Naive thymus-derived CD8-positive, alpha-beta T cell (primary cell): ENCODE measurements at regions not wholly inside any gene's neighbourhood (a gene's known extent, or its start where the extent isn't known, plus 50 kb on each side); places are given as distances from the start of the nearest gene placed in this dataset.

Source experiments
- ATAC-seq, 2 donors: fragments of 150-1000 bp; cut with Tn5 transposase in 1 of 2; sonication (Bioruptor Pico), chemical (Tn5 transposase) in 1 of 2; 1 replicate in 1 of 2; 2 replicates in 1 of 2; pipeline ENCODE4 v1.10.0; 2021; ENCODE audit warnings: mild to moderate bottlenecking in 2 of 2, moderate library complexity in 2 of 2
- POLR2A ChIA-PET: fragments of 350-600 bp; sonication (Branson Sonifier 250); formaldehyde crosslinking; loops from one replicate; lab custom pipeline; 2021; ENCODE audit warnings: antibody characterized with exemption; lab: Charles Lee
- DNase-seq, 10 donors: peaks; one replicate each; pipeline versions ENCODE4 v3.0.0 to v3.0.0-alpha.2; 2020 to 2022
- H3K27ac Mint-ChIP-seq, 10 donors: one replicate each; pipeline ENCODE4 v1.8.0; 2020 to 2022; ENCODE audit warnings: mild to moderate bottlenecking in 10 of 10, mixed read lengths in 10 of 10, moderate library complexity in 4 of 10, inconsistent platforms in 1 of 10
- H3K27me3 Mint-ChIP-seq, 5 donors: one replicate each; pipeline ENCODE4 v1.8.0; 2021 to 2022; ENCODE audit warnings: mixed read lengths in 5 of 5
- H3K36me3 Mint-ChIP-seq, 3 donors: one replicate each; pipeline ENCODE4 v1.8.0; 2020 to 2022; ENCODE audit warnings: mixed read lengths in 3 of 3, mild to moderate bottlenecking in 2 of 3, inconsistent platforms in 1 of 3
- H3K4me1 Mint-ChIP-seq, 4 donors: one replicate each; pipeline ENCODE4 v1.8.0; 2021 to 2022; ENCODE audit warnings: mixed read lengths in 4 of 4
- H3K4me3 Mint-ChIP-seq, 10 donors: one replicate each; pipeline ENCODE4 v1.8.0; 2020 to 2022; ENCODE audit warnings: mild to moderate bottlenecking in 10 of 10, mixed read lengths in 10 of 10, moderate library complexity in 6 of 10, inconsistent platforms in 1 of 10
- H3K9me3 Mint-ChIP-seq, 9 donors: one replicate each; pipeline ENCODE4 v1.8.0; 2020 to 2022; ENCODE audit warnings: mixed read lengths in 9 of 9, mild to moderate bottlenecking in 3 of 9, inconsistent platforms in 1 of 9, moderate library complexity in 1 of 9

DNA sequence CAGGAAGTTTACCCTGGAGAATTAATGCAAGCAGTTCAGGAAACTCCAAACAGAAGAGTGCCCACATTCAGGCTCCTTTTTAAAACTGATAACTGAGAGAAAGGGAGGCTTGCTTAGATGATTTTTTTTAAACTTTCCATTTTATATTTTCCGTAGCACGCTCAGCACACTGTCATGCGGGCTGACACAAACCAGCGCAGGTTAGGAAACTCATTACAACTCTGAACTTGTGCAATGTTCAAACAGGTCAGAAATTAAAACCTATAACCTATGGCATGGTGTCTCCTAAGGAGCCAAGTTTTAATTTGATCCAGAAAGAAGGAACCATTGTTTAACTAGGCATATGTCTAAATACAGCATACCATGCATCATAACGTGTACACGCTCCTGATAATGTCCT, 117.7 kb upstream of the SMIM21 start:
- ATAC-seq (no peak), DNase-seq (no peak)
- H3K4me1 Mint-ChIP-seq, result no peaks in the 10 kb centered on the region
- H3K9me3 Mint-ChIP-seq, result no peaks in the 10 kb centered on the region
- peaks cover 14 to 37% (median 24%) of the 10 kb centered on the region in 5 donors for H3K27me3 Mint-ChIP-seq
- no peak overlapping the region for H3K27ac Mint-ChIP-seq
- H3K4me3 Mint-ChIP-seq, result no peak overlapping the region
- POLR2A ChIA-PET, result no interaction called here
- H3K36me3 Mint-ChIP-seq, result peaks cover 0 to 3% (median 0%) of the 10 kb centered on the region in 3 donors

DNA sequence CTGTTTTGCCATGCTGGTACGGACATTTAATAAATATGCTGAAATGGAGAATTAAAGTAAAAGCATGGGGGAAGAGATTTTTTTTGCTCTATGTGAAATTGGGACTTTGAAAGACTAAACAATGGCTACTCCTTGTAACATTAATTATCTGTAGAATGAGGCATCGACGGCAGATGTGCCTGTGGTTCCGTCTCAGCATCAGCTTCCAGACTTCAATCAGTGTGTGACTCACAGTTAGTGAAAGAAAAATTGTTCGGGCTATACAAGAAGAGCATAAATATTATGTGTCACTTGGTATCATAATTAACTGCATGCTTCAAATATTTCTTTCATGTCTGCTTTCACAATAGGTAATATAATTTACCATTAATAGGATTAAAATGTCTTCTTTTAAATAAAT, 117.0 kb upstream of the SMIM21 start:
- Mint-ChIP-seq H3K27ac (no peak overlapping the region), H3K36me3 (peaks cover 0 to 3% (median 0%) of the 10 kb centered on the region in 3 donors), H3K27me3 (peaks cover 11 to 37% (median 23%) of the 10 kb centered on the region in 5 donors), H3K4me3 (no peak overlapping the region), H3K9me3 (no peaks in the 10 kb centered on the region), H3K4me1 (no peaks in the 10 kb centered on the region)
- POLR2A ChIA-PET, result no interaction called here
- DNase-seq, result no peak
- no peak for ATAC-seq

DNA sequence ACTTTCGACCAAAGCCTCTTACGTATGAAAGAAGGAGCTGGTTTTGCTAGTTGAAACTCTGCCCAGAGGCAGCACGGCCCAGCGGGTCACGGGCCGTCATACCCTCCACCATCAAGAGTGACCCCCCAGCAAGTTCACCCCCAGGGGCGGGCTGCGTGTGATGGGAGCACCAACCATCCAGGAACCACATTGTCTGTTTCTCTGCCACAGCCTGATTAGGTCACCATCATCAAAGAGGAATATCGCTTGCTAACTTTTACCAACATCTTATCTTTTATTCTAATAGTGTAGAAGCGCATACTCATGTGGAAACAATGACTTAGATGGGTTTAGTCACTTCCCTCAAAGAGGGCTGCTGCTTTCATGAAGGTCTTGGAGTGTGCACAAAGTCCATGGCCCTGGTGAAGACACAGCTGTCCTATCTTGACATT, 116.6 kb upstream of the SMIM21 start:
- H3K27me3 Mint-ChIP-seq, result peaks cover 9 to 37% (median 21%) of the 10 kb centered on the region in 5 donors
- H3K9me3 Mint-ChIP-seq, result no peaks in the 10 kb centered on the region
- POLR2A ChIA-PET, result no interaction called here
- DNase-seq (no peak), ATAC-seq (no peak)
- H3K4me3 Mint-ChIP-seq, result no peak overlapping the region
- peaks cover 0 to 3% (median 0%) of the 10 kb centered on the region in 3 donors for H3K36me3 Mint-ChIP-seq
- no peaks in the 10 kb centered on the region for H3K4me1 Mint-ChIP-seq
- no peak overlapping the region for H3K27ac Mint-ChIP-seq

DNA sequence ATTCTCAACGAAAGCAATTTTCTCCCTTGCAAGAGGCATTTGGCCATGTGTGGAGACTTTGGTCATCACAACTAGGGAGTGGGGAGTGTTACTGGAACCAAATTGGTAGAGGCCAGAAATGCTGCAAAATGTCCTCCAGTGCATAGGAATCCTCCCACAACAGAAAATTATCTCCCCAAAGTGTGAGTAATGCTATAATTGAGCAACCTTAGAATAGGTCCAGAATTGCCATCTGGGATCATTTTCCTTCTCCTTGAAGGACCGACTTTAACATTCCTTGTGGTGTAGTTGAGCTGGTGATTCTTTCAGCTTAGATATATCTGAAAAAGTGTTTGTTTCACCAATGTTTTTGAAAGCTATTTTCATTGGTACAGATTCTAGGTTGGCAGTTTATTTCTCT, 111.2 kb upstream of the SMIM21 start:
- Mint-ChIP-seq H3K36me3 (no peaks in the 10 kb centered on the region), H3K9me3 (no peaks in the 10 kb centered on the region), H3K27ac (no peak overlapping the region), H3K4me1 (no peaks in the 10 kb centered on the region), H3K27me3 (peaks cover 3 to 32% (median 13%) of the 10 kb centered on the region in 5 donors), H3K4me3 (no peak overlapping the region)
- POLR2A ChIA-PET, result no interaction called here
- DNase-seq (no peak), ATAC-seq (no peak)

- no peak overlapping the region for H3K4me3 Mint-ChIP-seq
- POLR2A ChIA-PET, result no interaction called here
- no peak overlapping the region for H3K27ac Mint-ChIP-seq
- no peaks in the 10 kb centered on the region for H3K36me3 Mint-ChIP-seq
- H3K4me1 Mint-ChIP-seq, result peaks cover 0 to 2% (median 0%) of the 10 kb centered on the region in 4 donors
- H3K9me3 Mint-ChIP-seq, result no peaks in the 10 kb centered on the region
- peaks cover 0 to 11% (median 7%) of the 10 kb centered on the region in 5 donors for H3K27me3 Mint-ChIP-seq
- DNase-seq, result no peak
- no peak for ATAC-seq
These were observed 106.4 kb upstream of the SMIM21 start for GRCh38 chr18:75533950-75534349.

DNA sequence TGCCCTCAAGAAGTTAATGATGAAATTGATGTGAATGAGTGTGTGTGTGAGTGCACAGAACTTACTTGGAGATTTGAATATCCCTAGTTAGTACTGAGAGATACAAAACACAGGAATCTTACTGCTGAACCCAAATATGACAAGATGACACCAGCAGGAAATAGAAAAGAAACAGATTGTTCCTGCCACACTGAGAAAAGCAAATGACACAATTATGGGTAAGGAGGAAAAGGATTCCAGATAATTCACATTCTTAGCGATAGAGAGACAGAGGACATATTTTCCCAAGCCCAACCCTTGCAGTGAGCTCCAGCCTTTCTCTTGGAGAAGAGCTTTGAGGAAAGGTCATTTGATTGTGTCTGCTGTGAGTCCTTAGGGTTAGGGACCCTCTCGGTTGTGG, 105.7 kb upstream of the SMIM21 start:
- peaks cover 0 to 2% (median 0%) of the 10 kb centered on the region in 4 donors for H3K4me1 Mint-ChIP-seq
- no peak overlapping the region for H3K4me3 Mint-ChIP-seq
- H3K27me3 Mint-ChIP-seq, result peaks cover 0 to 11% (median 8%) of the 10 kb centered on the region in 5 donors
- H3K36me3 Mint-ChIP-seq, result no peaks in the 10 kb centered on the region
- POLR2A ChIA-PET, result no interaction called here
- no peak overlapping the region for H3K27ac Mint-ChIP-seq
- ATAC-seq, result no peak
- no peak for DNase-seq
- H3K9me3 Mint-ChIP-seq, result no peaks in the 10 kb centered on the region

- H3K9me3 Mint-ChIP-seq, result no peaks in the 10 kb centered on the region
- no peak overlapping the region for H3K27ac Mint-ChIP-seq
These were observed 104.5 kb upstream of the SMIM21 start for GRCh38 chr18:75531851-75532459.

GRCh38 chr18:75531212-75531850, 103.8 kb upstream of the SMIM21 start:
- POLR2A ChIA-PET, result no interaction called here
- Mint-ChIP-seq H3K27me3 (peaks cover 0 to 22% (median 12%) of the 10 kb centered on the region in 5 donors), H3K4me3 (no peak overlapping the region), H3K9me3 (no peaks in the 10 kb centered on the region), H3K27ac (no peak overlapping the region), H3K36me3 (no peaks in the 10 kb centered on the region), H3K4me1 (peaks cover 0 to 2% (median 0%) of the 10 kb centered on the region in 4 donors)
- DNase-seq (no peak), ATAC-seq (no peak)

More at GRCh38 chr18:75531851-75532459, 104.5 kb upstream of the SMIM21 start:
- Mint-ChIP-seq H3K4me3 (no peak overlapping the region), H3K36me3 (no peaks in the 10 kb centered on the region), H3K27me3 (peaks cover 0 to 16% (median 11%) of the 10 kb centered on the region in 5 donors), H3K4me1 (peaks cover 0 to 2% (median 0%) of the 10 kb centered on the region in 4 donors)
- ATAC-seq, result no peak
- DNase-seq, result no peak
- POLR2A ChIA-PET, result no interaction called here

- H3K36me3 Mint-ChIP-seq, result no peaks in the 10 kb centered on the region
- ATAC-seq (no peak), DNase-seq (no peak)
- POLR2A ChIA-PET, result no interaction called here
- peaks cover 0 to 2% (median 0%) of the 10 kb centered on the region in 4 donors for H3K4me1 Mint-ChIP-seq
- no peaks in the 10 kb centered on the region for H3K9me3 Mint-ChIP-seq
- H3K27me3 Mint-ChIP-seq, result peaks cover 0 to 29% (median 12%) of the 10 kb centered on the region in 5 donors
- H3K27ac Mint-ChIP-seq, result no peak overlapping the region
- H3K4me3 Mint-ChIP-seq, result no peak overlapping the region
These were observed 103.2 kb upstream of the SMIM21 start for GRCh38 chr18:75530566-75531211.

DNA sequence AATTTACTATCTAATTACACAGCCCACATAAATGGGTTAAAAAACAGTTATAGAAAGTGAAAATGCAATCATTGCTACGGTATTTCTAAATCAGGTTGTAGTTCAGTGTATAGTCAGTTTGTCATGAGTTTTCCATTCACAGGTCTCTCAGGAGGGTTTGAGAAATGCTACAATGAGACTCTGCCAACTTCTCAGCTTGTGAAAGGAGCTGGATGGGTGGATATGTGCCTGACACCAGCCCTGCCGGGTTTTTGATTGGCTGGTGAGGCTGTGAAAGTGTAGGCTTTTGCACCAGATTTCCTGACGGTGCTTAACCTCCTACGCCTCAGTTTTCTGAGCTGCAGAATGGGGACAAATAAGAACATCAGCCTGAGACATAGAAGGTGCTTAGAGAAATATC, 102.6 kb upstream of the SMIM21 start:
- Mint-ChIP-seq H3K27me3 (peaks cover 0 to 32% (median 12%) of the 10 kb centered on the region in 5 donors), H3K27ac (no peak overlapping the region), H3K9me3 (no peaks in the 10 kb centered on the region), H3K36me3 (no peaks in the 10 kb centered on the region), H3K4me3 (no peak overlapping the region), H3K4me1 (peaks cover 0 to 2% (median 0%) of the 10 kb centered on the region in 4 donors)
- no peak for DNase-seq
- ATAC-seq, result no peak
- POLR2A ChIA-PET, result no interaction called here

DNA sequence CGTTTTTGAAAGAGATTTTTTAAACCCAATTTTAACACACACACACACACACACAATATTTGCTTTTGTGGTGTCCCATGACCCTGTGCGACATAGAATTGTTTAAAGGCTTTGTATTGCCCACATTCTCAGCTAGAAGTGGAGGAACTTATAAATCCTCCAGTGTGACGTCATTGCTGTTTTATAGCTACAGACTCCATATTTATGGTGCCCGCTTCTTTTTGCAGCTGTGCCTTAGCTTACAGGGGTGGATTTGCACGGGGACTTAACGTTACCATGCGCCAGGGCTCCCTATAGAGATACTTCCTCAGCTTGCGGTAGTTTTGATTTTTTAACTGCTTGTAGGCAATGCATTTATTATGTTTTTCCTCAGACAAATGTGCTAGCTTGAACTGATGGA, 101.9 kb upstream of the SMIM21 start:
- no peak for ATAC-seq
- no peak for DNase-seq
- POLR2A ChIA-PET, result no interaction called here
- Mint-ChIP-seq H3K4me1 (peaks cover 0 to 2% (median 0%) of the 10 kb centered on the region in 4 donors), H3K9me3 (no peaks in the 10 kb centered on the region), H3K27me3 (peaks cover 0 to 32% (median 12%) of the 10 kb centered on the region in 5 donors), H3K27ac (no peak overlapping the region), H3K4me3 (no peak overlapping the region), H3K36me3 (no peaks in the 10 kb centered on the region)

GRCh38 chr18:75527848-75528685, 100.6 kb upstream of the SMIM21 start:
- POLR2A ChIA-PET, result no interaction called here
- Mint-ChIP-seq H3K27me3 (peaks cover 0 to 32% (median 12%) of the 10 kb centered on the region in 5 donors), H3K9me3 (no peaks in the 10 kb centered on the region), H3K27ac (no peak overlapping the region), H3K4me1 (peaks cover 0 to 2% (median 0%) of the 10 kb centered on the region in 4 donors), H3K4me3 (no peak overlapping the region), H3K36me3 (no peaks in the 10 kb centered on the region)
- ATAC-seq, result no peak
- DNase-seq, result no peak
